GM19452 (cell line): ENCODE measurements at regions not wholly inside any gene's neighbourhood (a gene's known extent, or its start where the extent isn't known, plus 50 kb on each side); places are given as distances from the start of the nearest gene placed in this dataset.

ENCODE experiments used
- ATAC-seq: cut with Tn5 transposase; IDR thresholded peaks from one replicate; pipeline ENCODE4 v1.9.1; 2021; ENCODE audit not compliant: unreplicated experiment

- ATAC-seq = no peak
These were observed 134.0 kb upstream of the SMAD1 start for GRCh38 chr4:145347684-145348083.

DNA sequence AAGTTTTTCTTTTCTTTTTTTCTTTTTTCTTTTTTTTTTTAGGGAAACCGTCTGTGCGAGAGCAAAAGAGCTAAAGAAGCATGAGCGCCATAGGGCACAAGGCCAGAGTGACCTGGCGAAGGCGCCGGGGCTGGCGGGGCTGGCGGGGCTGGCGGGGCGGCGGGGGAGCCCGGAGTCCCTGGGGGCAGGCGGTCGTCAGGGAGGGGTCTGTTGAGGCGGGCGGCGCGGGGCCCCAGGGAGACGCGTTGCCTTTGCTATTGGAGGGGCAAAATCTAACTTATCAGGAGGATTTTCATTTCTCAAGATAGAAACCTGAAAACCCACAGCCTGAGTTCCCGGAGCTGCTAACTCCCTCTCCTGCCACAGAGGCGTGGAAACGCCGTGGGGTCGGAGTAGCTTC, 135.6 kb upstream of the SMAD1 start:
- ATAC-seq = no peak

DNA sequence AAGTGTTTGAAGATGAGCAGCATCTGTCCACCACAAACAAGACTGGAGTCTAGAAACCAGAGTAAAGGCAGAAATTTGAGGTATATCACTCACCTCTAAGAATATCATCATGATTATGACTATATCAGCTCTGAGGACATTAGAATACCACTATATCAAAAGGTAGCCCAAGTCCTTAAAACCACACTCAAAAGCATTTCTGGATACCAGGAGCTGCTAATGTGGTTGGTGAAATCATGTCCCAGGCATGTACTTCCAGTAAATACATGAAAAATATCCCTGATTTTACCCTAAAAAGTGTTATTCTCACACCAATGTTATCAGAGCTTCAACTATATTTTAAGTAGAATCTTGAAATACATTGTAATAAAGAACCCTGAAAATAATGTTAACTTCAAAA, 136.3 kb upstream of the SMAD1 start:
- ATAC-seq = no peak

GRCh38 chr4:145341381-145341780, 140.3 kb upstream of the SMAD1 start:
- ATAC-seq = no peak

GRCh38 chr4:145340071-145340675, 141.5 kb upstream of the SMAD1 start:
- ATAC-seq = no peak

DNA sequence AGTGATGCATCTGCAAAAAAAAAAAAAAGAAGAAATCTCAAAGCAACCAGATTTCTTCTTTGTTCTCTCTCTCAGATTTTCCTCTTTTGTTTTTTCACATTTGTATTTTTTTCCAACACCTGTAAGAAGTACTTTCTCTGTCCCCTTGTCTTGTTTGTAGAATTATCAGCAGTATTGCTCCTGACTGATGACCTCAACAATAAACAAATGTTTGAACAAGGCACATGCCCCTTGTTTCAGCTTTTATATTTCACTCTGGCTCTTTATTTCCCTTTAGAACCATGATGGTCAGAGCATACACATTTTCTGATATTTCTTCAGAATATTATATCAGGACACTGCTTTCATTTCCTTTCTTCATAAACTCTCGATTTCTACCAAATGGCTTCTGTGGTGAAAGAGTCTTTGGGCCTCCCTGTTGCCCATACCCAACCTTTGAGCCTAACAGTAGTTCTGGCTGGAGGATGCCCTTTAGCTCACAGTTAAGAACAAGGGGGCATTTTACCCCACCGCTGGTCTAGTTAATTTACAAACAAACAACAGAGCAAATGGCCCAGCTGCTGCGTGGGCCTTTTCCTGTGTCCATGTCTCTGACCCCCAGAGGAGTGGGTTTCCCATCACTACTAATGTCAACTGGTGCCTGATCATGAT, 142.5 kb upstream of the SMAD1 start:
- ATAC-seq = no peak

DNA sequence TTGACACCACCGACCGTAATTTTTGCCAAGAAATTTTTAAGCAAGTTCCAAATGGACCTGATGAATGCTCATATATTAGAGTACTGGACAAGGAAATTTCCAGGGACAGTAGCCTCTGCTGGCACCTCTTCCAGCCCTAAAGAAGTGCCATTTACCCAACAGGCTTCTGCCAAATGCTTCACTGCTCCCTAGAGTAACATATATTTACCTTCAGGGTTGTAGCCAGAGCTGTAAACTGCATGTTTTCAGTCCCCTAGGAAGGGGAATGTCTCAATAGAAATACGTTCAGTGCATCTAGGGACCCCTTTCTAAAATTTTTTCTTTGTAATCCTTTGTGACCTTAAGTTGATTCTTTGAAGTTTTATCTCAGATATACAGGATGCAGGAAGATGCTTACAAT, 143.1 kb upstream of the SMAD1 start:
- ATAC-seq = no peak

DNA sequence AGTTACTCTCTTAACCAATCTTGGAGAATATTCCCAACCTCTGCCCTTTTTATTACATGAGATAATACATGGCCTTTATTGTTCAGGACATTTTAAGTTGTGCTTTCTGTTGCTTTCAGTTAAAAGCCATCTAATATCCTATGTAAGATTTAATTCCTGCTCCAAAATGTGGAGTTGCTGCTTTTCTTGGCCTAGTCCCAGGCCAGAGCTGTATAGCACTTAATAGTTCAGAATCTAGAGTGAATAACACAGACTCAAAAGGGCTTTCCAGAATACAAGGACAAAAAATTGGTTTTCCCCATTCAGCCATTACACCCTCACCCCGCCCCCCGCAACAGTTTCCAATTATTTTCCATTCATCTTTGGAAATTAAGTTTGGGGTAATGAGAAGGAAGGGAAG, 144.3 kb upstream of the SMAD1 start:
- no peak for ATAC-seq

GRCh38 chr4:145333786-145334185, 147.9 kb upstream of the SMAD1 start:
- no peak for ATAC-seq

- no peak for ATAC-seq
These were observed 146.1 kb upstream of the OTUD4 start for GRCh38 chr4:145326491-145326890.

GRCh38 chr4:145324161-145324560, 143.8 kb upstream of the OTUD4 start:
- no peak for ATAC-seq

DNA sequence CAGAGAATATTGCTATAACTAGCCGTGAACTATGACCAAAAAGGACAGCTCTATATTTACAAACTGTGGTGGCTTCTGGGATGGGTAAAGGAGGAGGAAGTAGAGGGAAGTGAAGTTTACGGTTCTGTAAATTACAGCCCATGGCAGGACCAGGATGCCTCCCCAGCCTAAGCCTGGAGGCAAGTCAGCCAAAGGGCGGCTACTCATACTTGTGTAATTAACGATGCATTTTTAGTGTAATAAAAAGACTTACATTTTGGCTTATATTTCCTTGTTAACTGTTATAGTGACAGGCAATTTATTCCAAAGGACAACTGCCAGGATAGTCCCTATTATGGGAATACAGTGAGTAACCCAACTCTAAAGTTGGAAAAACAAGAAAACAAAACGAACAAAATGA, 139.9 kb upstream of the OTUD4 start:
- ATAC-seq = no peak

DNA sequence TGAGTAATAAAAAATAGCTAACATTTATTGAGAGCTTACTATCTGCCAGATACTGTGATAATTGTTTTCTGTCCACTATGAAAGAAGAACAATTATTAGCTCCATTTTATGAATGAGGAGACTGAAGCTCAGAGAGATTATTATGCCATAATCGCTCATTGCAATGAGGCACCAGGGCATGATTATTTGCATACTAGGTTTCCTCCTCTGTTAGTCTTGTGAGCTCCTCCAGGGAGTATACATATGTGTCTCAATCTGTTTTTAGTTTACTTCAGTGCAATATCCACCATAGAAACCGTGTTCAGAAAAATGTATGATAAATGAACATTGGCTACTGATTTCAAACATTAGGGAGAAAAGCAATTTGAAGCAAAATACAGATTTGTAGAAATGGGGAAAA, 139.4 kb upstream of the OTUD4 start:
- no peak for ATAC-seq

DNA sequence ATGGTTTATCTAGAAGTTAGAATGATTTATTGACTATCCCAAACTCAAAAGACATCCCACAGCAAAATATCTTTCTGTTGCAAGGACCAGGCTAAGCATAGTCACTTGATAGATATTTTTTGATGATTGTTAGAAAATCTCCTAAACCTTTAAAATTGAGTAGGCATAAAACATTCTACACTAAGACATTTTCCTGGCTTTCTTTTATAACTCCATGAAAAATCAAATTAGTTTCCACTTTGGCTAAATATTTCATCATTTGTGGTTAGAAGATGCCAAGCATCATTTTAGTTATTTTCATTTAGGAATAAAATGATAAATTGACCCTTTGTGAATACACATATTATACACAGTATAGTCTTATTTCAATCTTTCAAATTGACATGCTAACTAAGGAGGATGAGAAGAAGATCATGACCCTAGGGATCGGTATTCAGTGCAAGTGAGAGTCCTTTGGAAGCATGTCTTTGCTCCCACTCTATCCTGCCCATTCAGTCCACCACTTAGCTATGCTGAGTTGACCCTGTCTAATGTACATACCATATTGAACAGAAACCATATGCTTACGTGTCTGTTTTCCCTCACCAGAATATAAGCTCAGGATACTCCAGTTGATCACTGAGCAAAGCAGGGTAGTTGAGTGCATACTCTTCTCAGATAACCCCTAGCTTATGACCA, 136.6 kb upstream of the OTUD4 start:
- no peak for ATAC-seq

GRCh38 chr4:145315811-145316225, 135.4 kb upstream of the OTUD4 start:
- no peak for ATAC-seq

DNA sequence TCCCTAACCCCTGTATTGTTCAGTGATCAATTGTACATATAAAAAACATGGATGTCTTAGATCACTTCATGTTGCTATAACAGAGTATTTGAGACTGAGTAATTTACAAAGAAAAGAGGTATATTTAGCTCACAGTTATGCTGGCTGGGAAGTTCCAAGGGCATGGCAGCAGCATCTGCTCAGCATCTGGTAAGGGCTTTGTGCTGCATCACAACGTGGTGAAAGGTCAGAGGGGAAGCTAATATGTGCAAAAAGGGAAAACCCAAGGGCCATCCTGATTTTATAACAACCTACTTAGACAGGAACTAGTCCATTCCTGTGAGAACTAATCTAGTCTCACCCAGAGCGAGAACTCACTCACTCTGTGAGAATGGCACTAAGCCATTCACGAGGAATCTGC, 128.2 kb upstream of the OTUD4 start:
- no peak for ATAC-seq

- ATAC-seq = no peak
These were observed 127.5 kb upstream of the OTUD4 start for GRCh38 chr4:145307763-145308430.

DNA sequence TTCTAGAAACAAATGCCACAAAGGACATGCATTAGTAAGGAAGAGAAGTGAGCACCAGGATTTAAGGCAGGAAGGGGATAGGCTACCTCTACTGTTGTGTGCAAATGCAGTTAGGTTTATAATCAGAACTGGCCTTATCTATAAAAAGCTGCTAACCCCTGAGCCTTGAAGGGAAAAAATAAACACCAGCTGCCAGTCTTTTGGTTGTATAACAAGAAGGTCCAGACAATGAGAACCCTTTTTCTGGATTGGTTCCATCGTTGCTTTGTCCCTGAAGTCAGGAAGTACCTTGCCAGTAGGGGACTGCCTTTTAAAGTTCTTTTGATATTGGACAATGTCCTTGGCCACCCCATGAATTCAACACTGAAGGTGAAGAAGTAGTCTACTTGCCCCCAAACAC, 126.7 kb upstream of the OTUD4 start:
- no peak for ATAC-seq

- no peak for ATAC-seq
These were observed 122.3 kb upstream of the OTUD4 start for GRCh38 chr4:145302725-145303124.

GRCh38 chr4:145301386-145302080, 121.1 kb upstream of the OTUD4 start:
- ATAC-seq = no peak

- peak; percentile 87 for ATAC-seq
These were observed 119.1 kb upstream of the OTUD4 start for GRCh38 chr4:145299380-145300076.
